Nephron (organoid): ENCODE measurements at regions not wholly inside any gene's neighbourhood (a gene's known extent, or its start where the extent isn't known, plus 50 kb on each side); places are given as distances from the start of the nearest gene placed in this dataset.

ENCODE experiments used
- H3K27ac Mint-ChIP-seq, 3 experiments: 2 replicates each; pipeline ENCODE4 v1.8.0; 2020; ENCODE audit warnings: mixed read lengths in 3 of 3, mild to moderate bottlenecking in 2 of 3, moderate library complexity in 1 of 3
- H3K27me3 Mint-ChIP-seq: 2 replicates; pipeline ENCODE4 v1.8.0; 2021; ENCODE audit warnings: low read depth, mild to moderate bottlenecking, moderate library complexity, mixed read lengths
- H3K36me3 Mint-ChIP-seq: 2 replicates; pipeline ENCODE4 v1.8.0; 2020; ENCODE audit warnings: low read depth, mixed read lengths
- H3K4me1 Mint-ChIP-seq: 2 replicates; pipeline ENCODE4 v1.8.0; 2020; ENCODE audit warnings: mixed read lengths
- H3K4me3 Mint-ChIP-seq, 3 experiments: 2 replicates each; pipeline ENCODE4 v1.8.0; 2020; ENCODE audit warnings: mild to moderate bottlenecking in 3 of 3, mixed read lengths in 3 of 3, moderate library complexity in 2 of 3
- H3K9me3 Mint-ChIP-seq: 2 replicates; pipeline ENCODE4 v1.8.0; 2020; ENCODE audit warnings: mixed read lengths
- TF ChIP-seq, protein P1 (sequence below), 3 experiments: fragments of 200-600 bp; sonication (generic); IDR thresholded peaks; one replicate each; pipeline ENCODE4 v1.5.0; 2021; ENCODE audit warnings: antibody characterized with exemption in 3 of 3; ENCODE audit not compliant: unreplicated experiment in 3 of 3

DNA sequence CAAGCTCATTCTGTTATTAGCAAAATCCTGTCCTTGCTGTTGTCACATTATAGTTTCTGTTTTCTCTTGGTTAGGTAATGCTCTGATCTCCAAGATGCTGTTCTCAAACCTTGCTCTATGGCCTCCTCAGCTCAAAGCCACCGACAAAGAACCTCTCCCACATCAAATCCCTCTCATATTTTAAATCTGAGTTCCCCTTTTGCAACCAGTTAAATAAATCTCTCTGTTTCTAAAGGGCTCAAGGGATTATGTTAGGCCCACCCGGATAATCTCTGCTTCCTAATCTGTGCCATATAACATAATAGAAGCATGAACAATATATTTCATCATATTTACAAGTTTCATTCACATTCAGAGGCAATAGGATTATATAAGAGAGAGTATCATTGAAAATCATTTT, 286.0 kb downstream of the CYLC2 start:
- Mint-ChIP-seq H3K9me3 (no peaks in the 10 kb centered on the region), H3K4me3 (no peak overlapping the region), H3K27me3 (no peaks in the 10 kb centered on the region), H3K27ac (no peak overlapping the region), H3K4me1 (no peaks in the 10 kb centered on the region), H3K36me3 (no peaks in the 10 kb centered on the region)
- TF ChIP-seq, protein P1, sequence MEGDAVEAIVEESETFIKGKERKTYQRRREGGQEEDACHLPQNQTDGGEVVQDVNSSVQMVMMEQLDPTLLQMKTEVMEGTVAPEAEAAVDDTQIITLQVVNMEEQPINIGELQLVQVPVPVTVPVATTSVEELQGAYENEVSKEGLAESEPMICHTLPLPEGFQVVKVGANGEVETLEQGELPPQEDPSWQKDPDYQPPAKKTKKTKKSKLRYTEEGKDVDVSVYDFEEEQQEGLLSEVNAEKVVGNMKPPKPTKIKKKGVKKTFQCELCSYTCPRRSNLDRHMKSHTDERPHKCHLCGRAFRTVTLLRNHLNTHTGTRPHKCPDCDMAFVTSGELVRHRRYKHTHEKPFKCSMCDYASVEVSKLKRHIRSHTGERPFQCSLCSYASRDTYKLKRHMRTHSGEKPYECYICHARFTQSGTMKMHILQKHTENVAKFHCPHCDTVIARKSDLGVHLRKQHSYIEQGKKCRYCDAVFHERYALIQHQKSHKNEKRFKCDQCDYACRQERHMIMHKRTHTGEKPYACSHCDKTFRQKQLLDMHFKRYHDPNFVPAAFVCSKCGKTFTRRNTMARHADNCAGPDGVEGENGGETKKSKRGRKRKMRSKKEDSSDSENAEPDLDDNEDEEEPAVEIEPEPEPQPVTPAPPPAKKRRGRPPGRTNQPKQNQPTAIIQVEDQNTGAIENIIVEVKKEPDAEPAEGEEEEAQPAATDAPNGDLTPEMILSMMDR (IDR thresholded peaks at IDR 0.05; ENCODE audit: unreplicated experiment in 3 of 3): no peak

- no peak overlapping the region for H3K4me3 Mint-ChIP-seq
- no peaks in the 10 kb centered on the region for H3K9me3 Mint-ChIP-seq
- H3K36me3 Mint-ChIP-seq: no peaks in the 10 kb centered on the region
- no peaks in the 10 kb centered on the region for H3K27me3 Mint-ChIP-seq
- H3K27ac Mint-ChIP-seq: no peak overlapping the region
- TF ChIP-seq, protein P1 (IDR thresholded peaks at IDR 0.05; ENCODE audit: unreplicated experiment in 3 of 3): no peak
- H3K4me1 Mint-ChIP-seq: no peaks in the 10 kb centered on the region
These were observed 292.2 kb downstream of the CYLC2 start for GRCh38 chr9:103287361-103287760.

- H3K36me3 Mint-ChIP-seq: no peaks in the 10 kb centered on the region
- H3K27me3 Mint-ChIP-seq: peaks cover 4% of the 10 kb centered on the region
- H3K27ac Mint-ChIP-seq: no peak overlapping the region
- H3K9me3 Mint-ChIP-seq: peaks cover 4% of the 10 kb centered on the region
- H3K4me3 Mint-ChIP-seq: no peak overlapping the region
- TF ChIP-seq, protein P1 (IDR thresholded peaks at IDR 0.05; ENCODE audit: unreplicated experiment in 3 of 3): no peak
- H3K4me1 Mint-ChIP-seq: no peaks in the 10 kb centered on the region
These were observed 301.1 kb downstream of the CYLC2 start for GRCh38 chr9:103296189-103296588.

GRCh38 chr9:103301051-103301450, 305.9 kb downstream of the CYLC2 start:
- Mint-ChIP-seq H3K9me3 (peaks cover 6% of the 10 kb centered on the region), H3K27ac (no peak overlapping the region), H3K4me3 (no peak overlapping the region), H3K36me3 (no peaks in the 10 kb centered on the region), H3K4me1 (no peaks in the 10 kb centered on the region), H3K27me3 (peaks cover 4% of the 10 kb centered on the region)
- TF ChIP-seq, protein P1 (IDR thresholded peaks at IDR 0.05; ENCODE audit: unreplicated experiment in 3 of 3): no peak

DNA sequence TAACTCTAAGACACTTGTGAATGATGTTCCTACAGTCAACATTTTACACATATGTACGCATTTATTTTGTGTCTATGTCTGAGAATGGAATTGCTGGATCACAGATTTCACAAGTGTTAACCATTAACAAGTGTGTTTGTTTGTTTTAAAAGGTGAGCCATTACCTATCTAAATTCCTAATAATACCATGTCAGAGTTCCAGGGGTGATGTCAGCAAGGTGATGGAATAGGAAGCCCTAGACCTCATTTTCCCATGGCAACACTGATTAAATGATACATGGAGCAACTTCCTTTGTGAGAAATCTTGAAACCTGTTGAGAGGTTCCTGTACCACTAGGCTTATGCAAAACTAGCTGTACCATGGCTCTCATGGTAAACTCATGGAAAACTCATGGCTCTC, 309.7 kb downstream of the CYLC2 start:
- H3K4me1 Mint-ChIP-seq: no peaks in the 10 kb centered on the region
- TF ChIP-seq, protein P1 (IDR thresholded peaks at IDR 0.05; ENCODE audit: unreplicated experiment in 3 of 3): no peak
- peaks cover 4% of the 10 kb centered on the region for H3K27me3 Mint-ChIP-seq

DNA sequence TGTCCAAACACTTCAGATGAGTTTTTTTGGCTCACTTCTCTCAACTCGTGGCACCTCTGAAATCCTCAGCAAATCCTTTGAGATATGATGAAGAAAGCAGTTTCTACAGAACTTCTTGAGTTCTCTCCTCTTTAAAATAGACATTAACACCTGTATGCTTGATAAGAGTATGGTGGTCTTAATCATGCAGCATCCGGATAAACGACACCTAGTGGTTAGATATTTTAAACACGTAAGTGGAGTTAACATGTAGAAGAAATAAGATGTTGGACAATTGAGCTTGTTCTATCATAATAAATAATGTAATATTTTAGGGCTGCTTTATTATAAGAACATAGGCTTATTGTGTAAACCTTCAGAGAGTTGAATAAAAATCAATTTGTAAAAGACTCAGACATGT, 324.8 kb downstream of the CYLC2 start:
- Mint-ChIP-seq H3K9me3 (no peaks in the 10 kb centered on the region), H3K4me3 (no peak overlapping the region), H3K27ac (no peak overlapping the region), H3K36me3 (no peaks in the 10 kb centered on the region), H3K4me1 (no peaks in the 10 kb centered on the region), H3K27me3 (no peaks in the 10 kb centered on the region)
- TF ChIP-seq, protein P1 (IDR thresholded peaks at IDR 0.05; ENCODE audit: unreplicated experiment in 3 of 3): peak; percentile 19 to 42 (median 34)

More for the DNA sequence above, 309.7 kb downstream of the CYLC2 start:
- no peaks in the 10 kb centered on the region for H3K36me3 Mint-ChIP-seq
- peaks cover 9% of the 10 kb centered on the region for H3K9me3 Mint-ChIP-seq
- no peak overlapping the region for H3K27ac Mint-ChIP-seq
- H3K4me3 Mint-ChIP-seq: no peak overlapping the region
